ENCODE measurements at regions not wholly inside any gene's neighbourhood (a gene's known extent, or its start where the extent isn't known, plus 50 kb on each side); places are given as distances from the start of the nearest gene placed in this dataset.

DNA sequence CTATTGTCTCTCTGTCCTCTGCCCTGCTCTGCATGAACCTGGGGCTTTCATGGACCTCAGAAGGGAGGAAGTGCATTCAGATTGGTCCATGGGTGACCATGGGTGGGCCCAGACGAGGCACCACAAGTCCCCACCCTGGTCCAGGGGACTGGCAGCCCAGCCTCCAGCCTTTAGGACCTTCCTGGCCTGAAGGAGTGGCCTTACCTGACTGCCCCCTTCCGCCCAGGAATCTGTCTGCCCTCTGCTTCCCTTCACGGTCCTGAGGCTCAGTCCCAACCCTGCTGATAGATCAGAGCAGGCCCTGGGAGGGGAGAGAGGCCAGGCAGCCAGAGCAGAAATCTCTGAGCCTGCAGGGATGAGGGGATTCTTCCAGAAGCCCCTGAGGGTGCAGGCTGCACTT is 455.4 kb downstream of the PCDH18 start (continued):
- TF ChIP-seq, protein P1, sequence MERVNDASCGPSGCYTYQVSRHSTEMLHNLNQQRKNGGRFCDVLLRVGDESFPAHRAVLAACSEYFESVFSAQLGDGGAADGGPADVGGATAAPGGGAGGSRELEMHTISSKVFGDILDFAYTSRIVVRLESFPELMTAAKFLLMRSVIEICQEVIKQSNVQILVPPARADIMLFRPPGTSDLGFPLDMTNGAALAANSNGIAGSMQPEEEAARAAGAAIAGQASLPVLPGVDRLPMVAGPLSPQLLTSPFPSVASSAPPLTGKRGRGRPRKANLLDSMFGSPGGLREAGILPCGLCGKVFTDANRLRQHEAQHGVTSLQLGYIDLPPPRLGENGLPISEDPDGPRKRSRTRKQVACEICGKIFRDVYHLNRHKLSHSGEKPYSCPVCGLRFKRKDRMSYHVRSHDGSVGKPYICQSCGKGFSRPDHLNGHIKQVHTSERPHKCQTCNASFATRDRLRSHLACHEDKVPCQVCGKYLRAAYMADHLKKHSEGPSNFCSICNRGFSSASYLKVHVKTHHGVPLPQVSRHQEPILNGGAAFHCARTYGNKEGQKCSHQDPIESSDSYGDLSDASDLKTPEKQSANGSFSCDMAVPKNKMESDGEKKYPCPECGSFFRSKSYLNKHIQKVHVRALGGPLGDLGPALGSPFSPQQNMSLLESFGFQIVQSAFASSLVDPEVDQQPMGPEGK (CRISPR knock-in tag; IDR thresholded peaks at IDR 0.05; ENCODE audit: borderline replicate concordance), result no peak
- TF ChIP-seq, protein P2, sequence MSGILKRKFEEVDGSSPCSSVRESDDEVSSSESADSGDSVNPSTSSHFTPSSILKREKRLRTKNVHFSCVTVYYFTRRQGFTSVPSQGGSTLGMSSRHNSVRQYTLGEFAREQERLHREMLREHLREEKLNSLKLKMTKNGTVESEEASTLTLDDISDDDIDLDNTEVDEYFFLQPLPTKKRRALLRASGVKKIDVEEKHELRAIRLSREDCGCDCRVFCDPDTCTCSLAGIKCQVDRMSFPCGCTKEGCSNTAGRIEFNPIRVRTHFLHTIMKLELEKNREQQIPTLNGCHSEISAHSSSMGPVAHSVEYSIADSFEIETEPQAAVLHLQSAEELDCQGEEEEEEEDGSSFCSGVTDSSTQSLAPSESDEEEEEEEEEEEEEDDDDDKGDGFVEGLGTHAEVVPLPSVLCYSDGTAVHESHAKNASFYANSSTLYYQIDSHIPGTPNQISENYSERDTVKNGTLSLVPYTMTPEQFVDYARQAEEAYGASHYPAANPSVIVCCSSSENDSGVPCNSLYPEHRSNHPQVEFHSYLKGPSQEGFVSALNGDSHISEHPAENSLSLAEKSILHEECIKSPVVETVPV (CRISPR knock-in tag; IDR thresholded peaks at IDR 0.05), result no peak
- no peak for TF ChIP-seq ARNTL (CRISPR knock-in tag; IDR thresholded peaks at IDR 0.05; ENCODE audit: borderline replicate concordance, low read depth)

DNA sequence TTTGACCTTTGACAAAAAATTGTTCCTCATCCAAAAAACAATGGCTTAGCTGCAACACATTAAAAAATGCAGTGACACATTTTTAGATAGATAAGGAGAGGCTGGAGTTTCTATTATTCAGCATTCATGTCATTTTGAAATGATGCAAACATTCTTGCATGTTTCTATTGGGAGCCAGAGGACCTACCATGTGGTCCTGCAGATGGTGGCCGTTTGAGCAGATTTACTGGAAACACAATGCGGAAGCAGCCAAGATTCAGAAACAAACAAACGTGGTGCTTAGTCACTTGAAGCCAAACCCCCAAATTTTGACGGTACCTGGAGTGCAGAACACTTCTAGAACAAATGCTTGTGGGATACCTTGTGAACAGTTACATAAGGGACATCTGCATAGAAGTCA is 456.7 kb downstream of the PCDH18 start:
- ATAC-seq, result no peak
- TF ChIP-seq ZC3H10 (CRISPR knock-in tag; IDR thresholded peaks at IDR 0.05) (no peak), ESRRG (CRISPR knock-in tag; IDR thresholded peaks at IDR 0.05) (no peak), ARNTL (CRISPR knock-in tag; IDR thresholded peaks at IDR 0.05; ENCODE audit: borderline replicate concordance, low read depth) (no peak), GLIS3 (CRISPR knock-in tag; IDR thresholded peaks at IDR 0.05) (no peak), ZFP30 (CRISPR knock-in tag; IDR thresholded peaks at IDR 0.05) (no peak), BACH2 (CRISPR knock-in tag; IDR thresholded peaks at IDR 0.05; ENCODE audit: borderline replicate concordance) (no peak), CSDC2 (CRISPR knock-in tag; IDR thresholded peaks at IDR 0.05) (no peak), ZNF8 (CRISPR knock-in tag; IDR thresholded peaks at IDR 0.05) (no peak), PPARA (CRISPR knock-in tag; IDR thresholded peaks at IDR 0.05; ENCODE audit: borderline replicate concordance) (no peak), TOX (CRISPR knock-in tag; IDR thresholded peaks at IDR 0.05; ENCODE audit: borderline replicate concordance) (no peak), TCF4 (CRISPR knock-in tag; IDR thresholded peaks at IDR 0.05; ENCODE audit: borderline replicate concordance) (no peak), OSR1 (CRISPR knock-in tag; IDR thresholded peaks at IDR 0.05) (no peak), ISL1 (CRISPR knock-in tag; IDR thresholded peaks at IDR 0.05) (no peak), RARB (CRISPR knock-in tag; IDR thresholded peaks at IDR 0.05) (no peak), SNAI2 (CRISPR knock-in tag; IDR thresholded peaks at IDR 0.05) (no peak)
- TF ChIP-seq, protein P2 (CRISPR knock-in tag; IDR thresholded peaks at IDR 0.05), result no peak
- TF ChIP-seq, protein P3, sequence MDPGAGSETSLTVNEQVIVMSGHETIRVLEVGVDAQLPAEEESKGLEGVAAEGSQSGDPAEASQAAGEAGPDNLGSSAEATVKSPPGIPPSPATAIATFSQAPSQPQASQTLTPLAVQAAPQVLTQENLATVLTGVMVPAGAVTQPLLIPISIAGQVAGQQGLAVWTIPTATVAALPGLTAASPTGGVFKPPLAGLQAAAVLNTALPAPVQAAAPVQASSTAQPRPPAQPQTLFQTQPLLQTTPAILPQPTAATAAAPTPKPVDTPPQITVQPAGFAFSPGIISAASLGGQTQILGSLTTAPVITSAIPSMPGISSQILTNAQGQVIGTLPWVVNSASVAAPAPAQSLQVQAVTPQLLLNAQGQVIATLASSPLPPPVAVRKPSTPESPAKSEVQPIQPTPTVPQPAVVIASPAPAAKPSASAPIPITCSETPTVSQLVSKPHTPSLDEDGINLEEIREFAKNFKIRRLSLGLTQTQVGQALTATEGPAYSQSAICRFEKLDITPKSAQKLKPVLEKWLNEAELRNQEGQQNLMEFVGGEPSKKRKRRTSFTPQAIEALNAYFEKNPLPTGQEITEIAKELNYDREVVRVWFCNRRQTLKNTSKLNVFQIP (CRISPR knock-in tag; IDR thresholded peaks at IDR 0.05; ENCODE audit: borderline replicate concordance, low read depth), result no peak
- TF ChIP-seq, protein P4, sequence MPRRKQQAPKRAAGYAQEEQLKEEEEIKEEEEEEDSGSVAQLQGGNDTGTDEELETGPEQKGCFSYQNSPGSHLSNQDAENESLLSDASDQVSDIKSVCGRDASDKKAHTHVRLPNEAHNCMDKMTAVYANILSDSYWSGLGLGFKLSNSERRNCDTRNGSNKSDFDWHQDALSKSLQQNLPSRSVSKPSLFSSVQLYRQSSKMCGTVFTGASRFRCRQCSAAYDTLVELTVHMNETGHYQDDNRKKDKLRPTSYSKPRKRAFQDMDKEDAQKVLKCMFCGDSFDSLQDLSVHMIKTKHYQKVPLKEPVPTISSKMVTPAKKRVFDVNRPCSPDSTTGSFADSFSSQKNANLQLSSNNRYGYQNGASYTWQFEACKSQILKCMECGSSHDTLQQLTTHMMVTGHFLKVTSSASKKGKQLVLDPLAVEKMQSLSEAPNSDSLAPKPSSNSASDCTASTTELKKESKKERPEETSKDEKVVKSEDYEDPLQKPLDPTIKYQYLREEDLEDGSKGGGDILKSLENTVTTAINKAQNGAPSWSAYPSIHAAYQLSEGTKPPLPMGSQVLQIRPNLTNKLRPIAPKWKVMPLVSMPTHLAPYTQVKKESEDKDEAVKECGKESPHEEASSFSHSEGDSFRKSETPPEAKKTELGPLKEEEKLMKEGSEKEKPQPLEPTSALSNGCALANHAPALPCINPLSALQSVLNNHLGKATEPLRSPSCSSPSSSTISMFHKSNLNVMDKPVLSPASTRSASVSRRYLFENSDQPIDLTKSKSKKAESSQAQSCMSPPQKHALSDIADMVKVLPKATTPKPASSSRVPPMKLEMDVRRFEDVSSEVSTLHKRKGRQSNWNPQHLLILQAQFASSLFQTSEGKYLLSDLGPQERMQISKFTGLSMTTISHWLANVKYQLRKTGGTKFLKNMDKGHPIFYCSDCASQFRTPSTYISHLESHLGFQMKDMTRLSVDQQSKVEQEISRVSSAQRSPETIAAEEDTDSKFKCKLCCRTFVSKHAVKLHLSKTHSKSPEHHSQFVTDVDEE (CRISPR knock-in tag; IDR thresholded peaks at IDR 0.05), result no peak
- TF ChIP-seq, protein P1 (CRISPR knock-in tag; IDR thresholded peaks at IDR 0.05; ENCODE audit: borderline replicate concordance), result no peak
- TF ChIP-seq, protein P5, sequence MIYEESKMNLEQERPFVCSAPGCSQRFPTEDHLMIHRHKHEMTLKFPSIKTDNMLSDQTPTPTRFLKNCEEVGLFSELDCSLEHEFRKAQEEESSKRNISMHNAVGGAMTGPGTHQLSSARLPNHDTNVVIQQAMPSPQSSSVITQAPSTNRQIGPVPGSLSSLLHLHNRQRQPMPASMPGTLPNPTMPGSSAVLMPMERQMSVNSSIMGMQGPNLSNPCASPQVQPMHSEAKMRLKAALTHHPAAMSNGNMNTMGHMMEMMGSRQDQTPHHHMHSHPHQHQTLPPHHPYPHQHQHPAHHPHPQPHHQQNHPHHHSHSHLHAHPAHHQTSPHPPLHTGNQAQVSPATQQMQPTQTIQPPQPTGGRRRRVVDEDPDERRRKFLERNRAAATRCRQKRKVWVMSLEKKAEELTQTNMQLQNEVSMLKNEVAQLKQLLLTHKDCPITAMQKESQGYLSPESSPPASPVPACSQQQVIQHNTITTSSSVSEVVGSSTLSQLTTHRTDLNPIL (CRISPR knock-in tag; IDR thresholded peaks at IDR 0.05; ENCODE audit: low read depth), result no peak

Data from SK-N-SH treated with all-trans-retinoic acid at 6 μM for 48 hours (cell line).